ENCODE measurements at regions not wholly inside any gene's neighbourhood (a gene's known extent, or its start where the extent isn't known, plus 50 kb on each side); places are given as distances from the start of the nearest gene placed in this dataset.

GRCh38 chr9:108270051-108270450 lies 585.7 kb downstream of the ACTL7B start:
- peak overlapping the region; percentile 94 for H3K27ac ChIP-seq

GRCh38 chr9:108269371-108269770 lies 586.4 kb downstream of the ACTL7B start:
- TF ChIP-seq ZFX (IDR thresholded peaks at IDR 0.05; ENCODE audit: borderline replicate concordance) (no peak), CTCF (IDR thresholded peaks at IDR 0.05) (no peak)
- H3K27ac ChIP-seq = 0 out of 2 replicates have a peak overlapping the region, but pooled peaks have one; percentile 94

More at GRCh38 chr9:108270051-108270450, 585.7 kb downstream of the ACTL7B start:
- TF ChIP-seq CTCF (IDR thresholded peaks at IDR 0.05) (no peak), ZFX (IDR thresholded peaks at IDR 0.05; ENCODE audit: borderline replicate concordance) (no peak)

GRCh38 chr9:108265065-108265464 lies 590.7 kb downstream of the ACTL7B start:
- no peak for TF ChIP-seq CTCF (IDR thresholded peaks at IDR 0.05)
- no peak for TF ChIP-seq ZFX (IDR thresholded peaks at IDR 0.05; ENCODE audit: borderline replicate concordance)
- no peak overlapping the region for H3K27ac ChIP-seq

- H3K27ac ChIP-seq = no peak overlapping the region
- TF ChIP-seq ZFX (IDR thresholded peaks at IDR 0.05; ENCODE audit: borderline replicate concordance) = no peak
Observed at GRCh38 chr9:108264093-108264492, 591.7 kb downstream of the ACTL7B start.

- H3K27ac ChIP-seq = no peak overlapping the region
- TF ChIP-seq CTCF (IDR thresholded peaks at IDR 0.05) (no peak), ZFX (IDR thresholded peaks at IDR 0.05; ENCODE audit: borderline replicate concordance) (no peak)
Observed at GRCh38 chr9:108262836-108263235, 593.0 kb downstream of the ACTL7B start.

GRCh38 chr9:108259917-108260675 lies 595.7 kb downstream of the ACTL7B start:
- no peak overlapping the region for H3K27ac ChIP-seq
- TF ChIP-seq CTCF (IDR thresholded peaks at IDR 0.05) (no peak), ZFX (IDR thresholded peaks at IDR 0.05; ENCODE audit: borderline replicate concordance) (no peak)

GRCh38 chr9:108258640-108259039 lies 597.1 kb downstream of the ACTL7B start:
- TF ChIP-seq CTCF (IDR thresholded peaks at IDR 0.05) = no peak
- no peak for TF ChIP-seq ZFX (IDR thresholded peaks at IDR 0.05; ENCODE audit: borderline replicate concordance)
- no peak overlapping the region for H3K27ac ChIP-seq

Data from 22Rv1 (cell line).